Hematopoietic multipotent progenitor cell treated with erythropoietin and hydrocortisone succinate and interleukin-3 and kit ligand, for 8 days (in vitro differentiated cells): ENCODE measurements at regions not wholly inside any gene's neighbourhood (a gene's known extent, or its start where the extent isn't known, plus 50 kb on each side); places are given as distances from the start of the nearest gene placed in this dataset.
A peak's percentile ranks its signal among the peaks of the same experiment; 100 is the strongest.
"Not testable (repeated sequence)": the region's sequence is repeated elsewhere in the genome, so short reads cannot be mapped to it uniquely, and the experiment has no call there.

Experiments used
- DNase-seq: peaks from one replicate; pipeline ENCODE4 v3.0.0-alpha.2; 2015

DNA sequence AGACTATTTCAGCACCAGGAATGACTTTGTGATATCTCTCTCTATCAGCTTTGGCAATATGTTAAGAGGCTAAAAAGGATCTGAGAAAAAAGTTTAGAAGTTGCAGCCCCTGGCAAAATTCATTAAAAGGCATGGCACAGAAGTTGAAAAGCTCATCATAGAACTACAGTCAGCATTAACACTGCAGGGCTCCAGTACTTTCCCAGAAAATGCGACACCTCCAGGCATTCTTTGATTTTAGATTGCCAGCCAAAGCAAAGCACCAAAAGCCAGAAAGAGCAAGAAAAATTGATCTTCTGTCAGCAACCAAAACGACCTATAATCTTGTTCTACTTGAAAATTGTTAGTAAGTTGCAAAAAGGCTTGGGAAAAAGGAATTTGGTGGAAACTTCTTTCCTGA is 713.5 kb downstream of the FSCB start:
- DNase-seq: no peak

DNA sequence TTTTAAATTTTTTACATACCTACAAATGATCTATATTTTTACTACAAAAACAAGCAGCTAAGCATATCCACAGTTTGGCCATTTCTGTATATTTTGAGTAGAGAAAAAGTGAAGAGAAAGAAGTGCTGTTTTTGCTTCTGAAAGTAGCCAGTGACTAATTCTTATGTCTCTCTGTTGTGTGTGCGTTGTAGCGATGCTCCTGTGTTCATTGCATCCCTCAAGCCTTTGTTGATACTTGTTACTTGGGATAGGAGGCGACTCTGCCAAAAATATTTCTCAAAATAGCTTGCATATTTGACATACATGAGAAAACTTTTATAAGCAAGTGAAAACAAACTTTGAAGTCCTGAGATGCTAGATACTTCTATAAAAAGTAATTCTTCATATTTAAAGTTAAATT is 714.1 kb downstream of the FSCB start:
- DNase-seq: no peak

DNA sequence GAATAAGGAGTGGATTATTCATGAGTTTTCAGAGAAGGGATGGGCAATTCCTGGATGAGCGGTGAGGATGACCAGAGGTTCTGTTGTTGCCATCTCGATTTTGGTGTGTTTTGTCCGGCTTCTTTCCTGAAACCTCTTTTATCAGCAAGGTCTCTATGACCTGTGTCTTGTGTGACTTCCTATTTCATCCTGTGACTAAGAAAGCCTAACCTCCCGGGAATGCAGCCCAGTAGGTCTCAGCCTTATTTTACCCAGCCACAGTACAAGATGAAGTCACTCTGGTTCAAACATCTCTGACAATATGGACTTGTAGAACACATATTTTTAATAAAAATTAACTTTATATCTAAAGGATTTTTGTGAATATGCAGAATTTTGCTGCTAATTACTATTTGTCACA is 716.4 kb downstream of the FSCB start:
- no peak for DNase-seq

DNA sequence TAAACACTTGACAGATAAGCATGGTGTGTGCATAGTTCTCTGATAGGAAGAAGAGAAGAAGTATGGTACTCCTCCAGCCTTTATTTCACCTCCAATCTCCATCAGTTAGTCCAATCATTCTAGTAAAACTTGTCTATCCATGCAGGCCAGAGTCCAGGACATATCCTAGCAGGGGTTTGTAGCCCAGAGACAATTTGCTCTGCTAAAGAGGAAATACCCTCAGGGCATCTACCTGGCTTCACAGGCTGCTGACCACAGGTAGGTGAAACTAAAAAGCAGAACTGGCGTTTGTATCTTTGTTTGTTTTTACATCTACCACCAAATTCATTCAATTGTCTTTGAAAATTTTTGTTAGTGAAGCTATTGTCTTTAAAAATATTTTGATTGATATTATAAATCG is 717.6 kb downstream of the FSCB start:
- no peak for DNase-seq

DNA sequence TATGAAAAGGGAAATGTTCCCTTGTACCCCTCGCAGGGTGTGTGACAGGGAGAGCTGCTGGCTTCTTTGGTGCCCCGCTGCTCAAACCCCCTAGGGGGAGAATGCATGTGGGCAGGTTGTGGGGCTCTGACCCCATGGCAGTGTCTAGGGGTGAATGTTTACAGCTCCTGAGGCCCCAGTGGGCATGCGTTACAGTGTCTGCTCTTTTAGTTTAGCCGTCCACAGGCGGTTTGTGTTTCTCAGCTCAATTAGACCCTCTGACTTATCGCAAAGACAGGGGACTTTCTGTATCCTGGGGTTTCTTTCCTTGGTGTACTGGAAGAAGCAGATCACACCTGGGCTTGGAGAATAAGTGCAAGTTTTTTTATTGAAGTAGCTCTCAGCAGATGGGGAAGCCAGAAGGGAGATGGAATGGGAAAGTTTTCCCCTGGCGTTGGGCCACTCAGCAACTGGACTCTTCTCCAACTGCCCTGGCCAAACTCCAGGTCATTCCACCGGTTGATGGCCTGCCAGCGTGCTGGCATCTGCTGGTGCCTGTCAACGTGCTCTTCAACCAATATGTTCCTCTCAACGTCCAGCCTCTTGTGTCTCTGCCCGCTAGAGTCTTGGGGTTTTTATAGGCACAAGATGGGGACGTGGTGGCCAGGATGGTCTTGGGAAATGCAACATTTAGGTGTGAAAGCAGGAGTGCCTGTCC is 720.9 kb downstream of the FSCB start:
- DNase-seq: no peak

DNA sequence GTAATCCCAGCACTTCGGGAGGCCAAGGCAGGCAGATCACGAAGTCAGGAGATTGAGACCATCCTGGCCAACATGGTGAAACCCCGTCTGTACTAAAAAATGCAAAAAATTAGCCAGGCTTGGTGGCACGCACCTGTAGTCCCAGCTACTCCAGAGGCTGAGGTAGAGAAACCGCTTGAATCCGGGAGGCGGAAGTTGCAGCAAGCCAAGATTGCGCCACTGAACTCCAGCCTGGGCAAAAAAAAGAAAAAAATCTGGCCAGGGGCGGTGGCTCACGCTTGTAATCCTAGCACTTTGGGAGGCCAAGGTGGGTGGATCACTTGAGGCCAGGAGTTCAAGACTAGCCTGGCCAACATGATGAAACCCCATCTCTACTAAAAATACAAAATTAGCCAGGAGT is 722.7 kb downstream of the FSCB start:
- DNase-seq: not testable (repeated sequence)

DNA sequence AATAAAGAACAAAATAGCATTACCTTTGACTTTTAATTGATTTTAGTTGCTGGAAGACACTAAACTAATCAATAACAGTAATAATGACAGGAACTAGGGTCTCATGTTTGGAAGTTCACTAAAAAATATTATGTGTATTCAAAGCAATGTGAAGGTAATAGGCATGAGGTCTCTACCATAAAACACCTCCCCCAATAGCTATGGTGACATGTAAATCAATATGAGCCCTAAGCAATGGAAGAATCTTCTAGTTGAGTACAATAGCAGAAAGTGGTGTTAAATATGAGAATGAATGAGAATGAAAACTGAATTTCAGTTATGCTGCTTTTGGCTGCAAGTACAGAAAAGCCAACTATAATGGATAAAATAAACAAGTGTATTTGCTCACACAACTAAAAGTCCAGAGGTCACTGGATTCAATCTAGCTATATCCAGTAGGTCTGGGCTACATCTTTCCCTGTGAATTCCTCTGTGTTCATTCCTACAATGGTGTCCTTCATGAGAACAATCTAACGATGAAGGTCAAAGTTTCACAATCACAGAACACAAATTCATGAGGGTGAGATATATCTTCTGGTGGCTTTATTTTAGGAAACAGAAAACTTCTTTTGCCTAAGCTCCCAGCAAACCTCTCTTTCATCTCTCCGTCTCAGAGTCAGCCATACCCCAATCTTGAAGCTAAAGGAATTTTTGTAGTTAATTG is 728.0 kb downstream of the FSCB start:
- DNase-seq: no peak

DNA sequence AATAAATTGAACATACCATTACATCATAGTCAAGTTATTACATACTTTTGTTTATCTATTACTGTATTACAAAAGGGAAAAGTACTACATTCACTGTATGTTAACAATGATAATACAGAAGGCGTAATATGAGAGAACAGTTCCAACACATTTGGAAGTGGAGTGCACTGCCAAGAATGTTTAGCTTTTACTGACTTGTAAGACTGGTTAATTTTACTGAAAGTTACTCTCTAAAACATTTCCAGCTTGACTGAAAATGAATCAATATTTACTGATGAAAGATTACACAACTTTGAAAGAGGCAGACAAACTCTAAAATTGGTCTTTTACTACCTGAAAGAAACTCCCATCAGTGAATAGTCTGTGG is 728.5 kb downstream of the FSCB start:
- no peak for DNase-seq

DNA sequence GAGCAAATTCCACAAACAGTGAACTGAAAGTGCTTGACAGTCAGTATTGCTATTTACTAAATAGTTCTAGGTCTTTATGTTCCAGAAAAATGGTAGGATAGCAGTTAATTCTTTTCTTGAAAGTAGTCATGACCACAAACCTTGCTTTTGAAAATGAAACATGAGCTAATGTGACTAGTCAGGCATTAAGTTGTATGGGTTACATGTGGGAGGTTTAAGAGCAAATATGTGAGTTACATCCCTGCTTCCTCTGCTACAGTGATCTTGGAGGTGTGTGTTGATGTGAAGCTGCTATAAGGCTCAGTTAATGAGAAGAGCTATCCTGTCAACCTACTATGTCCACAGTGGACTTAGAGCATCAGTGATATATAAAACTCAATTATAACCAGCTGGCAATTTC is 741.6 kb downstream of the FSCB start:
- DNase-seq: no peak

DNA sequence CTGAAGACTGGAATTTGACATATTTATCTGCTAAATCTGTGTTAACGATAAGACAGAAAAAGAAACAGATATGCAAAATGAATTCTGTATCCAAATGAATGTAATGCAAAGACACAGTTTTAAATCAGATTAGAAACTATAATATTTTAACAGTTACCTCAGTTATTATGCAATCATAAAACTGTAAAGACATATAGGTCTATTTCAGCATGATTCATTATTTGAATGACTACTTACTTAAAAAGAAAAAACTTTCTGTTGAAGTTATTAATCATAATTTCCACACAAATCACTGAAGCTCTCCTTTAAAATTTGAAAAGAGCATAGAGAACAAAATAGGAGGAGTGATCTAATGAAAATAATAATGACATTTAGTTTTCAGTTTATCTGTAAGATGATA is 742.6 kb downstream of the FSCB start:
- DNase-seq: no peak

DNA sequence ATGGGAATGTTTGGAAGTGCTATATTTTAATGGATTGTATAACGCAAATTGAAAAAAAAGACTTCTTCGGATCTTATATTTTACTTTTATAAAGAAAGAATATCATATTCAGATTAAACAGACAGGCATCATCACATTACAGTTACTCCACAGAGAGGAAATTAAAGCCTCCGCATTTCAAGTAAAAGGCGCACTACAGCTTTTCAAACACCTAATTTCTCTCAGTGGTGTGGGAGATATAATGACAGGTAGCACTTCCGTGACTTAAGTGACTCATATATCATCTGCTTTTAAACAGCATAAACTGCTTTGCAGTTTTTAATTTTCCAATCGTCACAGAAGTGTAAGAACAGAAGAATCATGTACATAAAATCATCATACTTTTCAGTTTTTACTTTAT is 751.4 kb downstream of the FSCB start:
- DNase-seq: no peak

DNA sequence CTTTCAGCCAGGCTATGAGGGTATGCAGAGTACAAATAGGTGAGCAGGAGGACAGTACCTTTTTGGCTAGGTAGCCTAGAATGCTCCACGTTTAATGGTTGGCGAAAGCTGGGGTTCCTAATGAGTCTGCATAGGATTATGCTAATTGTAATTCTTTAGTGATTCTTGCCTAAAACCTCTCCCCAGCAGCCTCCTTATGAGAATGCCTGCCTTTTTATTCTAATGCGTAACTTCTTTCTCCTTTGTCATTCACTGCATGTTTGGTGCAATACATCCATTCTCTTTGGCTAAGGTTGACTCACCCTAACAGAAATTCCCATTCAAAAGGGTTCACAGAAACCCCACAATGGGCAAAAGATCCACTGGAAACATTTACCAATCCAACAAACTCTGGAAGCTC is 752.2 kb downstream of the FSCB start:
- DNase-seq: no peak

DNA sequence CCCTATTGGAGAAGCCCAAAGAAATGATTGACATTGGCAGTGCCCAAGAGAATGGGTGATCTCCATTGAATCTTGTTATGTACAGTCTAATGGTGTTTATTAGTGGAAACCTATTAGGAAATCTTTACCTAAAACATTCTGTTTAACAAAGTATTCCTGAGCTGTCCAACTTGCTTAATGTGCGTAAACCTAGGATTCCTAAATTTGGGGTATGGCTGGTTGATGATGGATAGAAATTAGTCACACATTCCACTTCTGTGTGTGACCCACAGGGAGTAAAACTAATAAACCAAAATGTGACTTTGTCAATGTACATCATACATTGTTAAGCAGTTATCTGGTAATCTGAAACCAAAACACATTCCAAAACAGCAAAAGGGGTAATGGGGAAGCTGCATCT is 761.3 kb downstream of the FSCB start:
- no peak for DNase-seq

DNA sequence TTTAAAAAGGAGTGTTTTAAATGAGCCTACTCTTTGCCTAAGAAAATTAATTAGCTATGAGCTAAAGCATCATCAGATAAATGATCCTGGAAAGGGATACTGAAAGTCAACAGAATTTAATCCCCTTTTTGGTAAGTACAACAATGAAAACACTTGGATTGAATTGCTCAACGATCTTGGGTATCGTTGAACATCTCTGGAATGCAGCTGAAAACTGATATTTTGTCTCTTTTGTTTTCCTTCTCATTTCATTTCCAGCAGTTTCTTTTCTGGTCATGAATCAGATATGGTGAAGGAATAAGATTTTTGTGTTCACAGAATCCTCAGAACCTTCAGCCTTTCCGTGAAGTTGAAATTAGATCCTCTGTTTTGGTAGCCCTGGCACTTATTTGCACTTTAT is 771.2 kb downstream of the FSCB start:
- DNase-seq: no peak

DNA sequence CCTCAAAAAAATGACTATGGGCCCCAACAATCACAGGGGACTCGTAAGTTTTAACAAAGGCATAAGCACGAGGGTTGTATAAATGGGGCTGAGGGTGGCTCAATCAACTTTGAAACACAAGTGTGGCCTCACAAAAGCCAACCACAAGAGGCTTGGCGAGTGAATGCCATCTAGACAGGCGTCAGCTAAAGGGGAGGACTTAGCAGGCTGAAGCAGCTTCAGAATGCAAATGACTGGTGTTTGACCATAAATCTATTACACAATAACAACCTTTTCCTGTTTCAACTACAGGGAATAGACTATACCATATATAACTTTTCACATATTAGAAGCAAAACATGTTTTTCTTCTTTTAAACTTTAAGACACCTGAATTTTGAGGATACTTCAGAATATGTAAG is 777.9 kb downstream of the FSCB start:
- DNase-seq: peak; percentile 5

DNA sequence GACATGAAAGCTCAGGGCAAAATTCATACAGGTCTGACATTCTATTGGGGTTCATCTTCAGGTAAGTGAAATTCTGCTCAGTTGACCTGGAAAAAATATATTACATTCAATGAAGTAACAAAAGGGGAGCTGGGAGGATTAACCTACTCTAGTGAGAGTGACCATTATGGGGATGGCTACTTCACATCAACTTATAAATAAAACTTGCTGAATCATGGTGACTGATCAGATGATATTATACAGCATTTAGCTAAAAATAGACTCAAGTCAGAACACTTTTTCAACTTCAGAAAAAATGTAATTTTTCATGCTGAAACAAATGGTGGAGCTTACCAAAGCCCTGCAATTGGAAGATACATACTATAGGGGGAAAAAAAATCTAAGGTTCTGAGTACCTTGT is 800.2 kb downstream of the FSCB start:
- no peak for DNase-seq

DNA sequence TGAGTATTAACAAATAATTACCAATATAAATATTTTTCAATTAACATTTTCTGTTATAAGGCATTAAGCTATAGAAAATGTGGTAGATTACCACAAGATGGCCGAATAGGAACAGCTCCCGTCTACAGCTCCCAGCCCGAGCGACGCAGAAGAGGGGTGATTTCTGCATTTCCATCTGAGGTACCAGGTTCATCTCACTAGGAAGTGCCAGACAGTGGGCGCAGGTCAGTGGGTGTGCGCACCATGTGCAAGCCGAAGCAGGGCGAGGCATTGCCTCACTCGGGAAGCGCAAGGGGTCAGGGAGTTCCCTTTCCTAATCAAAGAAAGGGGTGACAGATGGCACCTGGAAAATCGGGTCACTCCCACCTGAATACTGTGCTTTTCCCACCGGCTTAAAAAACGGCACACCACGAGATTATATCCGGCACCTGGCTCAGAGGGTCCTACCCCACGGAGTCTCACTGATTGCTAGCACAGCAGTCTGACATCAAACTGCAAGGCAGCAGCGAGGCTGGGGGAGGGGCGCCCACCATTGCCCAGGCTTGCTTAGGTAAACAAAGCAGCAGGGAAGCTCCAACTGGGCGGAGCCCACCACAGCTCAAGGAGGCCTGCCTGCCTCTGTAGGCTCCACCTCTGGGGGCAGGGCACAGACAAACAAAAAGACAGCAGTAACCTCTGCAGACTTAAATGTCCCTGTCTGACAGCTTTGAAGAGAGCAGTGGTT is 808.4 kb downstream of the FSCB start:
- not testable (repeated sequence) for DNase-seq

DNA sequence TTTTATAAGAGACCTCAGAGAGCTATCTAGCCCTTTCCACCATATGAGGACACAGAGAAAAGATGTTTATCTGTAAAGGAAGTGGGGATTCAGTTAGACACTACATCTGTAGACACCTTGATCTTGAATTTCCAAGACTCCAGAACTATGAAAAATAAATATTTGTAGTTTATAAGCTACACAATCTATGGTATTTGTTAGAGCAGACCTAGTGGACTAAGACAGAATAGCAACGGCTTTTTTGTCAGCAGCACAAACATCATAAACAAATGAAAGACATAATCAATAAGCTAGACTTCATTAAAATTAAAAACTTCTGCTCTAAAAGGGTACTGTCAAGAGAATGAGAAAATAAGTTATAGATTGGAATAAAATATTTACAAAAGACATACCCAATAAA is 810.1 kb downstream of the FSCB start:
- no peak for DNase-seq

DNA sequence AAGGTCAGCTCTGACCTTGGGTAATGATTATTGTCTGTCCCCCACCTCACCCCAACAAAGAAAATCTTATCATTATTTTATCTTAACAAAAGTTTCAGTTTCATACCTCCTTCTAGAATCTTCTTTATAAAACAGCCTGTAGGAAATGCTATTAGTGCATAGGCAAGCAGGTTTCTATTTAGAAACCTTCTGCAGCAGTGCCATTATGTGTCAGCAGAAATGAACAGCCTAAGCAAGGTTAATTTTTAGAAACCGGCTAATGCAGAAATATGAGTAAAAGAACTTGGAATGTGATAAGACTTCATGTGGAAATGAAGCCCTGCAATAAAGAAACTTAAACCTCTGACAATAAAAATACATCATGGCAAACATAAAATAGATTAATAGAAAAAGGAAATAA is 814.4 kb downstream of the FSCB start:
- DNase-seq: no peak

DNA sequence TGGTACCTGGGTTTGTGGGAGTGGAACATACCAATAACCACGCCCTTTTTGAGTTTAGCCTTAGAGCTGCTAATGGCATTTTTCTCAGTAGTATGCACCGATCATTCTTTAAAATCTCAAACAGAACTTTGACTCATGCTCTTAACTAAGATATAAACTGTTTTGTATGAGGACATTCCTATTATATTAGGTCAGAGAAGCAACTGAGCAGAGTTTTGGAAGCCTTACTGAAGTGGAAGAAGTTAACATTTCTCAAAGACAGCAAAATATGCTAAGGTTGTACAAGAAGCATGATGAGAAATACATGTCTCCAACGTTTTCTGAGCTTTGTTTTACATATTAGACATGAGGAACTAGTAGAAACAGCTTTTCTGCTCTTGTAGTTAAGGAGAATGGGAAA is 819.2 kb downstream of the FSCB start:
- DNase-seq: no peak

DNA sequence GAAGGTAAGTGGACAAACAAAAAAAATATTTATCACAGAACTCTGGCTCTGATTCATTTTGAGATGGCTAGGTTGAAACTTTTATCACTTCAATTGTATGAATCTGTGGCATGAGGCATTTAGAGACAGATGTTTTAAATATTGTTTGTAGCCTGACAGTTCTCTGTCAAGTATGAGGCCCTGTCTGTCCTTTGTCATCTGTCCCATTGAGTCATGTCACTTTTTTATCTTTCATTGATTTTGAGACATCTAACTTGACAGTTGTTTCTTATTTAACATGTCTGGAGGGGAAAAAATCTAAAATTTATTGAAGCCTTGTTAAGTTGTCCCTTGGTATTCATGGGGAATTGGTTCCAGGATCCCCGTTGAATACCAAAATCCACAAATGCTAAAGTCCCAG is 829.5 kb downstream of the FSCB start:
- no peak for DNase-seq

DNA sequence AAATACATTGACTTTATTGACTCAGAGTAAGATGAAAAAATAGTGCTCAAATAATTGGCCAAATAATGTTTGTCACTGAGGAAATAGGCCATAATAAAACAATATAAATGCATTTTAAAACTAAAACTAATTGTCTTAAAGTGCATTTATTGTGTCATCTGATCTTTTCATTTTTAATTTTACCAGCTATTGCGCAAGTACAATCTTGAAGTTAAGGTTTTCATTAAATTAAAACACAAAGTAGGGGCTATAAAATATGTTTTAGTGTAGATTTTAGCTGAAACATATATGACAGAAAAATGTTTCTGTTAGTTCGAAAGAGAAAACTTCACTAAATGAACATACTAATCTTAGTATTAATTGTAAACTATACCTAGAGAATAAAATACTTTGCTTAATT is 832.8 kb downstream of the FSCB start:
- DNase-seq: no peak

DNA sequence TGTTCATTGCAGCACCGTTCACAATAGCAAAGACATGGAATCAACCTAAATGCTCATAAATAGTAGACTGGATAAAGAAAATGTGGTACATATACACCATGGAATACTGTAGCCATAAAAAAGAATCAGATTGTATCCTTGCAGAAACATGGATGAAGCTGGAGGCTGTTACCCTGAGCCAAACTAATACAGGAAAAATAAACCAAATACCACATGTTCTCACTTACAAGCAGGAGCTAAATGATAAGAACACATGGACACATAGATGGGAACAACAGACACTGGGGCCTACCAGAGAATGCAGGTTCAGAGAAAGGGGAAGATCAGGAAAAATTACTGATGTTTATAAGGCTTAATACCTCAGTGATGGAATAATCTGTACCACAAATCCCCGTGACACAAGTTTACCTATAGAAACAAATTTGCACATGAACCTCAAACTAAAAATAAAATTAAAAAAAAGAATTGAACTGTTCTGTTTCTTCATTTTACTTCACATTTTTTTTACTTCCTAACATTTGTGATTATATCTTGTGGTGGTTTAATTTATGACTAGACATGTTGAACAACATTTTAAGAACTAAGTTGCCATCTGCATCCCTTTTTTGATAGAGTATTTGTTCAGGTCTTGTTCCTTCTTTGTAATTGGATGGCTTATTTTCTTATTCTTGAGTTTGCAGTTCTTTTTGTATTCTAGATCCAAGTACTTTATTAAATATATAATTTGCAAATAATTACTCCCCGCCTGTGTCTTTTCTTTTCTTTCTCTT is 835.2 kb downstream of the FSCB start:
- DNase-seq: no peak

DNA sequence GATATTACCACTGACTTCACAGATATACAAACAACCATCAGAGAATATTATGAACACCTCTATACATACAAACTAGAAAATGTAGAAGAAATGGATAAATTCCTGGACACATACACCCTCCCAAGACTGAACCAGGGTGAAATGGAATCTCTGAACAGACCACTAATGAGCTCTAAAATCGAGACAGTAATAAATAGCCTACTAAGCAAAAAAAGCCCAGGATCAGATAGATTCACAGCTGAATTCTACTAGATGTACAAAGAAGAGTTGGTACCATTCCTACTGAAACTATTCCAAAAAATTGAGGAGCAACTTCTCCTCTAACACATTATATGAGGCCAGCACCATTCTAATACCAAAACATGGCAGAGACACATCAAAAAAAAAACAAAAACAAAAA is 837.7 kb downstream of the FSCB start:
- no peak for DNase-seq
